ENCODE measurements at regions not wholly inside any gene's neighbourhood (a gene's known extent, or its start where the extent isn't known, plus 50 kb on each side); places are given as distances from the start of the nearest gene placed in this dataset.

GRCh38 chr12:97875064-97875463 lies 412.5 kb downstream of the RMST start:
- no peak for TF ChIP-seq GATA3 (IDR thresholded peaks at IDR 0.05; ENCODE audit: low read depth, low read length)
- TF ChIP-seq GATA2 (IDR thresholded peaks at IDR 0.05; ENCODE audit: low read depth, low read length), result no peak

Data from SH-SY5Y (cell line).